ENCODE measurements at regions not wholly inside any gene's neighbourhood (a gene's known extent, or its start where the extent isn't known, plus 50 kb on each side); places are given as distances from the start of the nearest gene placed in this dataset.
"Not testable (repeated sequence)": the region's sequence is repeated elsewhere in the genome, so short reads cannot be mapped to it uniquely, and the experiment has no call there.

- no peak for DNase-seq (ENCODE audit: low spot score)
These were observed 838.2 kb downstream of the RAPGEF2 start for GRCh38 chr4:159941076-159941475.

GRCh38 chr4:159944477-159944876, 841.6 kb downstream of the RAPGEF2 start:
- DNase-seq (ENCODE audit: low spot score): no peak

GRCh38 chr4:159946983-159947615, 844.2 kb downstream of the RAPGEF2 start:
- DNase-seq (ENCODE audit: low spot score): peak; percentile 67

- DNase-seq (ENCODE audit: low spot score): no peak
These were observed 847.8 kb downstream of the RAPGEF2 start for GRCh38 chr4:159950707-159951106.

- DNase-seq (ENCODE audit: low spot score): no peak
These were observed 863.9 kb downstream of the RAPGEF2 start for GRCh38 chr4:159966746-159967145.

- not testable (repeated sequence) for DNase-seq (ENCODE audit: low spot score)
These were observed 874.1 kb downstream of the RAPGEF2 start for GRCh38 chr4:159976871-159977482.

- no peak for DNase-seq (ENCODE audit: low spot score)
These were observed 875.2 kb downstream of the RAPGEF2 start for GRCh38 chr4:159977907-159978617.

GRCh38 chr4:159979351-159979750, 876.5 kb downstream of the RAPGEF2 start:
- no peak for DNase-seq (ENCODE audit: low spot score)

GRCh38 chr4:159979953-159980352, 877.1 kb downstream of the RAPGEF2 start:
- DNase-seq (ENCODE audit: low spot score): no peak

GRCh38 chr4:159980826-159981468, 878.1 kb downstream of the RAPGEF2 start:
- DNase-seq (ENCODE audit: low spot score): no peak

GRCh38 chr4:159981469-159981856, 878.6 kb downstream of the RAPGEF2 start:
- no peak for DNase-seq (ENCODE audit: low spot score)

- DNase-seq (ENCODE audit: low spot score): no peak
These were observed 880.2 kb downstream of the RAPGEF2 start for GRCh38 chr4:159983082-159983481.

GRCh38 chr4:160009656-160010493, 907.0 kb downstream of the RAPGEF2 start:
- no peak for DNase-seq (ENCODE audit: low spot score)

GRCh38 chr4:160019936-160020335, 917.1 kb downstream of the RAPGEF2 start:
- DNase-seq (ENCODE audit: low spot score): no peak

GRCh38 chr4:160020804-160021203, 917.9 kb downstream of the RAPGEF2 start:
- DNase-seq (ENCODE audit: low spot score): no peak

- no peak for DNase-seq (ENCODE audit: low spot score)
These were observed 919.0 kb downstream of the RAPGEF2 start for GRCh38 chr4:160021870-160022269.

GRCh38 chr4:160026721-160027120, 923.8 kb downstream of the RAPGEF2 start:
- DNase-seq (ENCODE audit: low spot score): no peak

GRCh38 chr4:160034501-160034900, 931.6 kb downstream of the RAPGEF2 start:
- DNase-seq (ENCODE audit: low spot score): no peak

GRCh38 chr4:160038615-160039014, 935.7 kb downstream of the RAPGEF2 start:
- no peak for DNase-seq (ENCODE audit: low spot score)

- no peak for DNase-seq (ENCODE audit: low spot score)
These were observed 941.8 kb downstream of the RAPGEF2 start for GRCh38 chr4:160044693-160045092.

- DNase-seq (ENCODE audit: low spot score): no peak
These were observed 979.7 kb downstream of the RAPGEF2 start for GRCh38 chr4:160082432-160083207.
